Prostate gland (tissue), 2 donors: ENCODE measurements at regions not wholly inside any gene's neighbourhood (a gene's known extent, or its start where the extent isn't known, plus 50 kb on each side); places are given as distances from the start of the nearest gene placed in this dataset.

Experiments used
- DNase-seq: peaks from one replicate; pipeline ENCODE4 v3.0.0-alpha.2; 2019; ENCODE audit warnings: low spot score
- H3K27ac ChIP-seq, 2 donors: fragments of 200-600 bp; sonication (generic); 2 replicates each; pipeline ENCODE4 v1.5.1; 2017 to 2019
- H3K27me3 ChIP-seq: fragments of 200-600 bp; sonication (generic); replicated peaks from 2 replicates; pipeline ENCODE4 v1.5.1; 2019; ENCODE audit not compliant: insufficient read depth
- H3K36me3 ChIP-seq, 2 donors: fragments of 200-600 bp; sonication (generic); 1 replicate in 1 of 2; 2 replicates in 1 of 2; pipeline versions ENCODE4 v1.5.1 to v1.8.1; 2017 to 2019
- H3K4me1 ChIP-seq: fragments of 200-600 bp; sonication (generic); replicated peaks from 2 replicates; pipeline ENCODE4 v1.5.1; 2019
- H3K4me3 ChIP-seq, 2 donors: fragments of 200-600 bp; sonication (generic); 2 replicates each; pipeline ENCODE4 v1.5.1; 2017 to 2019
- H3K9me3 ChIP-seq: fragments of 200-600 bp; sonication (generic); 2 replicates; pipeline ENCODE4 v1.5.1; 2017
- CTCF ChIP-seq, 4 experiments: fragments of 200-600 bp in 2 of 4; fragments of 450-650 bp in 2 of 4; sonication (generic) in 2 of 4; IDR thresholded peaks; 1 replicate in 3 of 4; 2 replicates in 1 of 4; pipeline ENCODE4 v1.5.1; 2016 to 2019; ENCODE audit warnings: antibody characterized with exemption in 4 of 4, mild to moderate bottlenecking in 2 of 4, moderate library complexity in 2 of 4
- POLR2A ChIP-seq: fragments of 450-650 bp; IDR thresholded peaks from one replicate; pipeline ENCODE4 v1.6.1; 2016; ENCODE audit warnings: antibody characterized with exemption, mild to moderate bottlenecking
- POLR2AphosphoS5 ChIP-seq: sonication (generic); formaldehyde crosslinking; IDR thresholded peaks from one replicate; pipeline ENCODE4 v1.6.1; 2017; ENCODE audit warnings: antibody characterized with exemption
- WGBS: methylation state at CpG from one replicate; pipeline ENCODE4 v1.1.5; 2018; 5-methylcytosine and 5-hydroxymethylcytosine counted together
- intact Hi-C: fragments of 100-400 bp; cut with DNase I; formaldehyde crosslinking; loops from one replicate; pipeline ENCODE4 v1.14.2; 2022

GRCh38 chr10:2611603-2612002, 455.7 kb upstream of the PFKP start:
- Histone ChIP-seq H3K36me3 (no peaks in the 10 kb centered on the region), H3K27me3 (no peaks in the 10 kb centered on the region), H3K9me3 (no peaks in the 10 kb centered on the region), H3K4me3 (no peak overlapping the region), H3K4me1 (no peaks in the 10 kb centered on the region), H3K27ac (no peak overlapping the region)
- 57% methylated on average over 4 of the region's 4 CpGs for WGBS
- TF ChIP-seq POLR2AphosphoS5, result no peak
- no peak for TF ChIP-seq CTCF (IDR thresholded peaks at IDR 0.05)
- TF ChIP-seq POLR2A, result no peak
- intact Hi-C loops, result no loop called here
- no peak for DNase-seq

GRCh38 chr10:2610946-2611345, 456.4 kb upstream of the PFKP start:
- Histone ChIP-seq H3K4me3 (no peak overlapping the region), H3K4me1 (no peaks in the 10 kb centered on the region), H3K27me3 (no peaks in the 10 kb centered on the region), H3K36me3 (no peaks in the 10 kb centered on the region), H3K27ac (no peak overlapping the region), H3K9me3 (no peaks in the 10 kb centered on the region)
- TF ChIP-seq POLR2AphosphoS5, result no peak
- TF ChIP-seq POLR2A, result no peak
- no peak for TF ChIP-seq CTCF (IDR thresholded peaks at IDR 0.05)
- DNase-seq, result no peak
- intact Hi-C loops, result no loop called here
- 56% methylated on average over 5 of the region's 5 CpGs for WGBS

GRCh38 chr10:2604891-2605290, 462.5 kb upstream of the PFKP start:
- Histone ChIP-seq H3K4me3 (no peak overlapping the region), H3K4me1 (no peaks in the 10 kb centered on the region), H3K9me3 (no peaks in the 10 kb centered on the region), H3K27ac (no peak overlapping the region), H3K27me3 (no peaks in the 10 kb centered on the region), H3K36me3 (no peaks in the 10 kb centered on the region)
- TF ChIP-seq CTCF (IDR thresholded peaks at IDR 0.05) (no peak), POLR2A (no peak)
- DNase-seq, result no peak
- 89% methylated on average over 3 of the region's 3 CpGs for WGBS
- intact Hi-C loops, result no loop called here

GRCh38 chr10:2599571-2599970, 467.8 kb upstream of the PFKP start:
- H3K27ac ChIP-seq, result no peak overlapping the region
- no peaks in the 10 kb centered on the region for H3K4me1 ChIP-seq
- H3K4me3 ChIP-seq, result no peak overlapping the region
- WGBS, result 95% methylated on average over 9 of the region's 9 CpGs
- TF ChIP-seq POLR2AphosphoS5 (no peak), CTCF (IDR thresholded peaks at IDR 0.05) (no peak)
- no peaks in the 10 kb centered on the region for H3K27me3 ChIP-seq
- H3K9me3 ChIP-seq, result no peaks in the 10 kb centered on the region
- no peak for DNase-seq
- intact Hi-C loops, result no loop called here
- no peaks in the 10 kb centered on the region for H3K36me3 ChIP-seq

- DNase-seq, result no peak
- H3K36me3 ChIP-seq, result no peaks in the 10 kb centered on the region
- H3K9me3 ChIP-seq, result no peaks in the 10 kb centered on the region
- no peak overlapping the region for H3K4me3 ChIP-seq
- 55% methylated on average over 4 of the region's 4 CpGs for WGBS
- intact Hi-C loops, result no loop called here
- H3K27ac ChIP-seq, result no peak overlapping the region
- H3K4me1 ChIP-seq, result no peaks in the 10 kb centered on the region
- H3K27me3 ChIP-seq, result no peaks in the 10 kb centered on the region
- no peak for TF ChIP-seq CTCF (IDR thresholded peaks at IDR 0.05)
- TF ChIP-seq POLR2AphosphoS5, result no peak
- TF ChIP-seq POLR2A, result no peak
Observed at GRCh38 chr10:2592360-2593160, 474.8 kb upstream of the PFKP start.
